LNCAP (cell line): ENCODE measurements at regions not wholly inside any gene's neighbourhood (a gene's known extent, or its start where the extent isn't known, plus 50 kb on each side); places are given as distances from the start of the nearest gene placed in this dataset.

ENCODE experiments used
- CTCF ChIP-seq: fragments of 450-650 bp; IDR thresholded peaks from 2 replicates; pipeline ENCODE4 v1.5.1; 2017; ENCODE audit warnings: mild to moderate bottlenecking

- no peak for TF ChIP-seq CTCF
Observed at GRCh38 chr2:186195696-186196095, 290.4 kb upstream of the ZC3H15 start.

GRCh38 chr2:186197955-186198354, 288.1 kb upstream of the ZC3H15 start:
- TF ChIP-seq CTCF = no peak

- no peak for TF ChIP-seq CTCF
Observed at GRCh38 chr2:186199029-186199428, 287.0 kb upstream of the ZC3H15 start.

GRCh38 chr2:186201371-186201770, 284.7 kb upstream of the ZC3H15 start:
- TF ChIP-seq CTCF = no peak

GRCh38 chr2:186205254-186205911, 280.7 kb upstream of the ZC3H15 start:
- no peak for TF ChIP-seq CTCF

GRCh38 chr2:186209532-186209931, 276.5 kb upstream of the ZC3H15 start:
- TF ChIP-seq CTCF = no peak

- no peak for TF ChIP-seq CTCF
Observed at GRCh38 chr2:186220409-186220808, 265.7 kb upstream of the ZC3H15 start.

GRCh38 chr2:186229265-186229664, 256.8 kb upstream of the ZC3H15 start:
- TF ChIP-seq CTCF = no peak
